Left cardiac atrium (tissue), 4 donors: ENCODE measurements at regions not wholly inside any gene's neighbourhood (a gene's known extent, or its start where the extent isn't known, plus 50 kb on each side); places are given as distances from the start of the nearest gene placed in this dataset.

Experiments used
- ATAC-seq, 2 donors: fragments of 200-7000 bp; cut with Tn5 transposase; one replicate each; pipeline ENCODE4 v1.9.1; 2020; ENCODE audit warnings: mild to moderate bottlenecking in 2 of 2, moderate library complexity in 2 of 2
- DNase-seq: peaks from one replicate; pipeline ENCODE4 v3.0.0-alpha.2; 2020
- intact Hi-C, 2 donors: fragments of 100-400 bp; cut with DNase I; formaldehyde crosslinking; loops; one replicate each; pipeline versions ENCODE4 v1.14.1 to v1.15.1; 2022 to 2023
- donor health status: DM: no; HTN: yes; CAD: no.
- donor health status: DM: no; HTN: yes; CAD: no; lungs with severe emphysema.
- donor health status: DM: yes; HTN: yes; CAD: no.
- donor health status: Dilated cardiomyopathy.

- DNase-seq (no peak), ATAC-seq (no peak)
- intact Hi-C loops = no loop called here
Measured at GRCh38 chr9:108296056-108296455, 559.7 kb downstream of the ACTL7B start.

- no peak for ATAC-seq
- intact Hi-C loops = no loop called here
- no peak for DNase-seq
Measured at GRCh38 chr9:108291586-108291932, 564.2 kb downstream of the ACTL7B start.

- intact Hi-C loops = no loop called here
- no peak for DNase-seq
- ATAC-seq = no peak
Measured at GRCh38 chr9:108290839-108291585, 564.8 kb downstream of the ACTL7B start.

GRCh38 chr9:108286638-108287206 lies 569.1 kb downstream of the ACTL7B start:
- ATAC-seq (no peak), DNase-seq (no peak)
- intact Hi-C loops = no loop called here

- ATAC-seq = no peak
- intact Hi-C loops = no loop called here
- DNase-seq = no peak
Measured at GRCh38 chr9:108283696-108284095, 572.1 kb downstream of the ACTL7B start.

- no peak for ATAC-seq
- DNase-seq = no peak
- intact Hi-C loops = no loop called here
Measured at GRCh38 chr9:108282872-108283271, 572.9 kb downstream of the ACTL7B start.

GRCh38 chr9:108281696-108282095 lies 574.1 kb downstream of the ACTL7B start:
- ATAC-seq (no peak), DNase-seq (no peak)
- intact Hi-C loops = no loop called here

- ATAC-seq (no peak), DNase-seq (no peak)
- intact Hi-C loops = loop anchor here in 1 of 2 donors (10.0 kb wide), 1 partner anchor 794 kb away; the partner anchor contains the start of gene KLF4
Measured at GRCh38 chr9:108278341-108278740, 577.4 kb downstream of the ACTL7B start.

- intact Hi-C loops = loop anchor here in 1 of 2 donors (10.0 kb wide), 1 partner anchor 792 kb away; the partner anchor contains the start of gene KLF4
- DNase-seq = no peak
- ATAC-seq = no peak
Measured at GRCh38 chr9:108277216-108277615, 578.6 kb downstream of the ACTL7B start.

GRCh38 chr9:108275906-108276305 lies 579.9 kb downstream of the ACTL7B start:
- no peak for DNase-seq
- ATAC-seq = no peak
- intact Hi-C loops = loop anchor here in 1 of 2 donors (10.0 kb wide), 1 partner anchor 791 kb away; the partner anchor contains the start of gene KLF4

- intact Hi-C loops = loop anchor here (5.0 to 10.0 kb wide), 2 partner anchors 790 to 808 kb away; partner anchors contain the start of gene KLF4 (in 1 of the 2)
- DNase-seq (no peak), ATAC-seq (no peak)
Measured at GRCh38 chr9:108274971-108275370, 580.8 kb downstream of the ACTL7B start.

GRCh38 chr9:108273988-108274387 lies 581.8 kb downstream of the ACTL7B start:
- intact Hi-C loops = loop anchor here (5.0 to 10.0 kb wide), 2 partner anchors 789 to 807 kb away; partner anchors contain the start of gene KLF4 (in 1 of the 2)
- no peak for ATAC-seq
- DNase-seq = no peak

- peak; percentile 59 for DNase-seq
- intact Hi-C loops = loop anchor here (1.0 to 10.0 kb wide), 3 partner anchors 788 to 805 kb away; partner anchors contain the start of gene KLF4 (in 1 of the 2)
- ATAC-seq = peak; percentile 71 to 88
Measured at GRCh38 chr9:108272349-108272899, 583.4 kb downstream of the ACTL7B start.

GRCh38 chr9:108271646-108272348 lies 584.0 kb downstream of the ACTL7B start:
- intact Hi-C loops = loop anchor here (1.0 to 10.0 kb wide), 3 partner anchors 787 to 804 kb away; partner anchors contain the start of gene KLF4 (in 1 of the 2)
- peak; percentile 47 to 72 for ATAC-seq
- DNase-seq = no peak

GRCh38 chr9:108271236-108271635 lies 584.5 kb downstream of the ACTL7B start:
- no peak for ATAC-seq
- no peak for DNase-seq
- intact Hi-C loops = loop anchor here (5.0 to 10.0 kb wide), 2 partner anchors 786 to 804 kb away; partner anchors contain the start of gene KLF4 (in 1 of the 2)

GRCh38 chr9:108270561-108270960 lies 585.2 kb downstream of the ACTL7B start:
- intact Hi-C loops = loop anchor here (5.0 to 10.0 kb wide), 2 partner anchors 786 to 803 kb away; partner anchors contain the start of gene KLF4 (in 1 of the 2)
- no peak for ATAC-seq
- no peak for DNase-seq

- intact Hi-C loops = loop anchor here (5.0 to 10.0 kb wide), 2 partner anchors 785 to 803 kb away; partner anchors contain the start of gene KLF4 (in 1 of the 2)
- no peak for ATAC-seq
Measured at GRCh38 chr9:108270051-108270450, 585.7 kb downstream of the ACTL7B start.

GRCh38 chr9:108269371-108269770 lies 586.4 kb downstream of the ACTL7B start:
- intact Hi-C loops = no loop called here
- ATAC-seq = no peak
- no peak for DNase-seq

More at GRCh38 chr9:108270051-108270450, 585.7 kb downstream of the ACTL7B start:
- DNase-seq = no peak

GRCh38 chr9:108265065-108265464 lies 590.7 kb downstream of the ACTL7B start:
- DNase-seq = no peak
- ATAC-seq = no peak
- intact Hi-C loops = no loop called here
